GM23338 (cell line): ENCODE measurements at regions not wholly inside any gene's neighbourhood (a gene's known extent, or its start where the extent isn't known, plus 50 kb on each side); places are given as distances from the start of the nearest gene placed in this dataset.

ENCODE experiments used
- ATAC-seq: fragments of 200-7000 bp; cut with Tn5 transposase; 3 replicates; pipeline ENCODE4 v1.9.1; 2020
- DNase-seq: peaks from one replicate; pipeline ENCODE4 v3.0.0-alpha.2; 2015; ENCODE audit warnings: low spot score
- H2AFZ ChIP-seq: fragments of 200-600 bp; sonication (generic); 2 replicates; pipeline ENCODE4 v1.8.0; 2016; ENCODE audit warnings: antibody characterized with exemption, mild to moderate bottlenecking, moderate library complexity
- H3F3A ChIP-seq: fragments of 200-600 bp; sonication (generic); replicated peaks from 2 replicates; pipeline ENCODE4 v1.8.0; 2017; ENCODE audit warnings: antibody characterized with exemption, mixed run types, low read depth
- H3K27ac ChIP-seq: fragments of 200-600 bp; sonication (generic); 2 replicates; pipeline ENCODE4 v1.6.1; 2016; ENCODE audit warnings: low read depth
- H3K27me3 ChIP-seq: fragments of 200-600 bp; sonication (generic); 2 replicates; pipeline ENCODE4 v1.8.0; 2016; ENCODE audit warnings: mild to moderate bottlenecking, mixed run types, moderate library complexity; ENCODE audit not compliant: insufficient read depth
- H3K36me3 ChIP-seq: fragments of 200-600 bp; sonication (generic); 2 replicates; pipeline ENCODE4 v1.8.0; 2016; ENCODE audit warnings: mild to moderate bottlenecking; ENCODE audit not compliant: insufficient read depth
- H3K4me1 ChIP-seq: fragments of 200-600 bp; sonication (generic); 2 replicates; pipeline ENCODE4 v1.8.0; 2016; ENCODE audit warnings: mild to moderate bottlenecking, moderate library complexity; ENCODE audit not compliant: insufficient read depth
- H3K4me2 ChIP-seq: fragments of 200-600 bp; sonication (generic); 2 replicates; pipeline ENCODE4 v1.7.1; 2017; ENCODE audit warnings: mixed run types
- H3K4me3 ChIP-seq: fragments of 200-600 bp; sonication (generic); 2 replicates; pipeline ENCODE4 v1.6.1; 2016; ENCODE audit warnings: mixed run types
- H3K79me2 ChIP-seq: fragments of 200-600 bp; sonication (generic); replicated peaks from 2 replicates; pipeline ENCODE4 v1.8.0; 2017; ENCODE audit warnings: mild to moderate bottlenecking; ENCODE audit not compliant: insufficient read depth
- H3K9me2 ChIP-seq: fragments of 200-600 bp; sonication (generic); 2 replicates; pipeline ENCODE4 v1.8.0; 2017; ENCODE audit not compliant: insufficient read depth
- H4K20me1 ChIP-seq: fragments of 200-600 bp; sonication (generic); replicated peaks from 2 replicates; pipeline ENCODE4 v1.8.0; 2017; ENCODE audit warnings: mild to moderate bottlenecking; ENCODE audit not compliant: insufficient read depth
- H3K27ac Mint-ChIP-seq: 2 replicates; pipeline ENCODE4 v1.8.0; 2020; ENCODE audit warnings: inconsistent platforms, mild to moderate bottlenecking, moderate library complexity, mixed read lengths
- H3K27me3 Mint-ChIP-seq: 3 replicates; pipeline ENCODE4 v1.8.0; 2022; ENCODE audit warnings: low read depth, mild to moderate bottlenecking, moderate library complexity, mixed read lengths, inconsistent platforms; ENCODE audit not compliant: insufficient read depth, poor library complexity
- H3K36me3 Mint-ChIP-seq: 3 replicates; pipeline ENCODE4 v1.8.0; 2021; ENCODE audit warnings: low read depth, mild to moderate bottlenecking, inconsistent platforms, moderate library complexity, mixed read lengths
- H3K4me1 Mint-ChIP-seq: 3 replicates; pipeline ENCODE4 v1.8.0; 2020; ENCODE audit warnings: mild to moderate bottlenecking, inconsistent platforms, mixed read lengths
- H3K4me3 Mint-ChIP-seq: 3 replicates; pipeline ENCODE4 v1.8.0; 2021; ENCODE audit warnings: moderate library complexity, mild to moderate bottlenecking, inconsistent platforms, mixed read lengths
- H3K9me3 Mint-ChIP-seq: 3 replicates; pipeline ENCODE4 v1.8.0; 2020; ENCODE audit warnings: moderate library complexity, mild to moderate bottlenecking, inconsistent platforms, mixed read lengths
- CREB1 ChIP-seq: fragments of 250-450 bp; sonication (Bioruptor Pico); IDR thresholded peaks from 2 replicates; pipeline ENCODE4 v1.5.0; 2020; ENCODE audit warnings: low read depth, mild to moderate bottlenecking, moderate library complexity
- EZH2 ChIP-seq: fragments of 200-600 bp; sonication (generic); IDR thresholded peaks from one replicate; pipeline ENCODE4 v1.8.0; 2017; ENCODE audit warnings: antibody characterized with exemption, mild to moderate bottlenecking, low read depth; ENCODE audit not compliant: unreplicated experiment
- EZH2phosphoT487 ChIP-seq: fragments of 200-600 bp; sonication (generic); IDR thresholded peaks from one replicate; pipeline ENCODE4 v1.8.1; 2018; ENCODE audit warnings: antibody characterized with exemption; ENCODE audit not compliant: unreplicated experiment
- JUNB ChIP-seq: IDR thresholded peaks from one replicate; pipeline ENCODE4 v1.6.1; 2016; ENCODE audit warnings: antibody characterized with exemption; ENCODE audit not compliant: unreplicated experiment
- NANOG ChIP-seq: IDR thresholded peaks from 2 replicates; pipeline ENCODE4 v1.6.1; 2016; ENCODE audit warnings: antibody characterized with exemption, borderline replicate concordance
- POLR2AphosphoS5 ChIP-seq: IDR thresholded peaks from 2 replicates; pipeline ENCODE4 v1.6.1; 2016; ENCODE audit warnings: antibody characterized with exemption, low read depth
- STAT1 ChIP-seq: IDR thresholded peaks from one replicate; pipeline ENCODE4 v1.6.1; 2016; ENCODE audit warnings: antibody characterized with exemption; ENCODE audit not compliant: unreplicated experiment
- ZNF114 ChIP-seq: fragments of 250-450 bp; sonication (Bioruptor Pico); IDR thresholded peaks from 2 replicates; pipeline ENCODE4 v1.5.0; 2020; ENCODE audit warnings: mild to moderate bottlenecking, moderate library complexity
- ZNF331 ChIP-seq: fragments of 250-450 bp; sonication (Bioruptor Pico); IDR thresholded peaks from 2 replicates; pipeline ENCODE4 v1.5.0; 2020; ENCODE audit warnings: low read depth, mild to moderate bottlenecking, moderate library complexity
- TF ChIP-seq, protein P1 (sequence below): IDR thresholded peaks from one replicate; pipeline ENCODE4 v1.6.1; 2018; ENCODE audit warnings: antibody characterized with exemption; ENCODE audit not compliant: unreplicated experiment
- TF ChIP-seq, protein P2 (sequence below), 2 experiments: fragments of 200-600 bp in 1 of 2; sonication (generic) in 1 of 2; conservative IDR thresholded peaks; 2 replicates each; pipeline versions ENCODE4 v1.5.1 to v1.6.1; 2016 to 2017; ENCODE audit warnings: antibody characterized with exemption in 2 of 2, low read depth in 2 of 2, mild to moderate bottlenecking in 2 of 2, moderate library complexity in 1 of 2
- TF ChIP-seq, protein P3 (sequence below): IDR thresholded peaks from 2 replicates; pipeline ENCODE4 v1.6.1; 2016; ENCODE audit warnings: antibody characterized with exemption
- TF ChIP-seq, protein P4 (sequence below): fragments of 250-450 bp; sonication (Bioruptor Pico); IDR thresholded peaks from 2 replicates; pipeline ENCODE4 v1.5.0; 2020; ENCODE audit warnings: mild to moderate bottlenecking, moderate library complexity

DNA sequence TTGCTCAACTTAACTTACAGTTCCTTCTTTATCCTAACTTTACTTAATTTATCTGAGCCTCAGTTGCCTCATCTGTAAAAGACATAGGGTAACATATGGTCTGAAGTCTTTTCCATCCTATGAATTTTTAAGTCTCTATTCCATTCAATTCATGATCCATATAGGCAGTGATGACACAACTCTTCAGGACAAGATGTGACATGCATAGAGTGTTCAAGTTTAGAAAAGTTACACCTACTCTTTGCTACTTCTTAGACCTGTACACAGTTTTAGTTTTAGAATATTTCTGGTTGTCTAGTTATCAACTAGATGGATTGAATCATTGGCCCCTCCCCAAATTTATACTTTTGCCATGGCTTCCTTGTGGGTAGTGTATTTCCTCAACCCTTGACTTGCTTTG is 50.7 kb upstream of the ELL2 start:
- Mint-ChIP-seq H3K27me3 (no peaks in the 10 kb centered on the region), H3K27ac (no peak overlapping the region), H3K4me1 (no peaks in the 10 kb centered on the region), H3K36me3 (no peaks in the 10 kb centered on the region), H3K4me3 (no peak overlapping the region), H3K9me3 (no peaks in the 10 kb centered on the region)
- TF ChIP-seq, protein P1, sequence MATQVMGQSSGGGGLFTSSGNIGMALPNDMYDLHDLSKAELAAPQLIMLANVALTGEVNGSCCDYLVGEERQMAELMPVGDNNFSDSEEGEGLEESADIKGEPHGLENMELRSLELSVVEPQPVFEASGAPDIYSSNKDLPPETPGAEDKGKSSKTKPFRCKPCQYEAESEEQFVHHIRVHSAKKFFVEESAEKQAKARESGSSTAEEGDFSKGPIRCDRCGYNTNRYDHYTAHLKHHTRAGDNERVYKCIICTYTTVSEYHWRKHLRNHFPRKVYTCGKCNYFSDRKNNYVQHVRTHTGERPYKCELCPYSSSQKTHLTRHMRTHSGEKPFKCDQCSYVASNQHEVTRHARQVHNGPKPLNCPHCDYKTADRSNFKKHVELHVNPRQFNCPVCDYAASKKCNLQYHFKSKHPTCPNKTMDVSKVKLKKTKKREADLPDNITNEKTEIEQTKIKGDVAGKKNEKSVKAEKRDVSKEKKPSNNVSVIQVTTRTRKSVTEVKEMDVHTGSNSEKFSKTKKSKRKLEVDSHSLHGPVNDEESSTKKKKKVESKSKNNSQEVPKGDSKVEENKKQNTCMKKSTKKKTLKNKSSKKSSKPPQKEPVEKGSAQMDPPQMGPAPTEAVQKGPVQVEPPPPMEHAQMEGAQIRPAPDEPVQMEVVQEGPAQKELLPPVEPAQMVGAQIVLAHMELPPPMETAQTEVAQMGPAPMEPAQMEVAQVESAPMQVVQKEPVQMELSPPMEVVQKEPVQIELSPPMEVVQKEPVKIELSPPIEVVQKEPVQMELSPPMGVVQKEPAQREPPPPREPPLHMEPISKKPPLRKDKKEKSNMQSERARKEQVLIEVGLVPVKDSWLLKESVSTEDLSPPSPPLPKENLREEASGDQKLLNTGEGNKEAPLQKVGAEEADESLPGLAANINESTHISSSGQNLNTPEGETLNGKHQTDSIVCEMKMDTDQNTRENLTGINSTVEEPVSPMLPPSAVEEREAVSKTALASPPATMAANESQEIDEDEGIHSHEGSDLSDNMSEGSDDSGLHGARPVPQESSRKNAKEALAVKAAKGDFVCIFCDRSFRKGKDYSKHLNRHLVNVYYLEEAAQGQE: no peak
- TF ChIP-seq NANOG (no peak), ZNF331 (CRISPR knock-in tag) (no peak), EZH2phosphoT487 (no peak), POLR2AphosphoS5 (no peak), JUNB (no peak), STAT1 (no peak), CREB1 (no peak), EZH2 (no peak), ZNF114 (CRISPR knock-in tag) (no peak)
- TF ChIP-seq, protein P2, sequence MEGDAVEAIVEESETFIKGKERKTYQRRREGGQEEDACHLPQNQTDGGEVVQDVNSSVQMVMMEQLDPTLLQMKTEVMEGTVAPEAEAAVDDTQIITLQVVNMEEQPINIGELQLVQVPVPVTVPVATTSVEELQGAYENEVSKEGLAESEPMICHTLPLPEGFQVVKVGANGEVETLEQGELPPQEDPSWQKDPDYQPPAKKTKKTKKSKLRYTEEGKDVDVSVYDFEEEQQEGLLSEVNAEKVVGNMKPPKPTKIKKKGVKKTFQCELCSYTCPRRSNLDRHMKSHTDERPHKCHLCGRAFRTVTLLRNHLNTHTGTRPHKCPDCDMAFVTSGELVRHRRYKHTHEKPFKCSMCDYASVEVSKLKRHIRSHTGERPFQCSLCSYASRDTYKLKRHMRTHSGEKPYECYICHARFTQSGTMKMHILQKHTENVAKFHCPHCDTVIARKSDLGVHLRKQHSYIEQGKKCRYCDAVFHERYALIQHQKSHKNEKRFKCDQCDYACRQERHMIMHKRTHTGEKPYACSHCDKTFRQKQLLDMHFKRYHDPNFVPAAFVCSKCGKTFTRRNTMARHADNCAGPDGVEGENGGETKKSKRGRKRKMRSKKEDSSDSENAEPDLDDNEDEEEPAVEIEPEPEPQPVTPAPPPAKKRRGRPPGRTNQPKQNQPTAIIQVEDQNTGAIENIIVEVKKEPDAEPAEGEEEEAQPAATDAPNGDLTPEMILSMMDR (conservative IDR thresholded peaks at IDR 0.05; ENCODE audit: low read depth in 2 of 2): no peak
- TF ChIP-seq, protein P3, sequence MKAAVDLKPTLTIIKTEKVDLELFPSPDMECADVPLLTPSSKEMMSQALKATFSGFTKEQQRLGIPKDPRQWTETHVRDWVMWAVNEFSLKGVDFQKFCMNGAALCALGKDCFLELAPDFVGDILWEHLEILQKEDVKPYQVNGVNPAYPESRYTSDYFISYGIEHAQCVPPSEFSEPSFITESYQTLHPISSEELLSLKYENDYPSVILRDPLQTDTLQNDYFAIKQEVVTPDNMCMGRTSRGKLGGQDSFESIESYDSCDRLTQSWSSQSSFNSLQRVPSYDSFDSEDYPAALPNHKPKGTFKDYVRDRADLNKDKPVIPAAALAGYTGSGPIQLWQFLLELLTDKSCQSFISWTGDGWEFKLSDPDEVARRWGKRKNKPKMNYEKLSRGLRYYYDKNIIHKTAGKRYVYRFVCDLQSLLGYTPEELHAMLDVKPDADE: no peak
- TF ChIP-seq, protein P4, sequence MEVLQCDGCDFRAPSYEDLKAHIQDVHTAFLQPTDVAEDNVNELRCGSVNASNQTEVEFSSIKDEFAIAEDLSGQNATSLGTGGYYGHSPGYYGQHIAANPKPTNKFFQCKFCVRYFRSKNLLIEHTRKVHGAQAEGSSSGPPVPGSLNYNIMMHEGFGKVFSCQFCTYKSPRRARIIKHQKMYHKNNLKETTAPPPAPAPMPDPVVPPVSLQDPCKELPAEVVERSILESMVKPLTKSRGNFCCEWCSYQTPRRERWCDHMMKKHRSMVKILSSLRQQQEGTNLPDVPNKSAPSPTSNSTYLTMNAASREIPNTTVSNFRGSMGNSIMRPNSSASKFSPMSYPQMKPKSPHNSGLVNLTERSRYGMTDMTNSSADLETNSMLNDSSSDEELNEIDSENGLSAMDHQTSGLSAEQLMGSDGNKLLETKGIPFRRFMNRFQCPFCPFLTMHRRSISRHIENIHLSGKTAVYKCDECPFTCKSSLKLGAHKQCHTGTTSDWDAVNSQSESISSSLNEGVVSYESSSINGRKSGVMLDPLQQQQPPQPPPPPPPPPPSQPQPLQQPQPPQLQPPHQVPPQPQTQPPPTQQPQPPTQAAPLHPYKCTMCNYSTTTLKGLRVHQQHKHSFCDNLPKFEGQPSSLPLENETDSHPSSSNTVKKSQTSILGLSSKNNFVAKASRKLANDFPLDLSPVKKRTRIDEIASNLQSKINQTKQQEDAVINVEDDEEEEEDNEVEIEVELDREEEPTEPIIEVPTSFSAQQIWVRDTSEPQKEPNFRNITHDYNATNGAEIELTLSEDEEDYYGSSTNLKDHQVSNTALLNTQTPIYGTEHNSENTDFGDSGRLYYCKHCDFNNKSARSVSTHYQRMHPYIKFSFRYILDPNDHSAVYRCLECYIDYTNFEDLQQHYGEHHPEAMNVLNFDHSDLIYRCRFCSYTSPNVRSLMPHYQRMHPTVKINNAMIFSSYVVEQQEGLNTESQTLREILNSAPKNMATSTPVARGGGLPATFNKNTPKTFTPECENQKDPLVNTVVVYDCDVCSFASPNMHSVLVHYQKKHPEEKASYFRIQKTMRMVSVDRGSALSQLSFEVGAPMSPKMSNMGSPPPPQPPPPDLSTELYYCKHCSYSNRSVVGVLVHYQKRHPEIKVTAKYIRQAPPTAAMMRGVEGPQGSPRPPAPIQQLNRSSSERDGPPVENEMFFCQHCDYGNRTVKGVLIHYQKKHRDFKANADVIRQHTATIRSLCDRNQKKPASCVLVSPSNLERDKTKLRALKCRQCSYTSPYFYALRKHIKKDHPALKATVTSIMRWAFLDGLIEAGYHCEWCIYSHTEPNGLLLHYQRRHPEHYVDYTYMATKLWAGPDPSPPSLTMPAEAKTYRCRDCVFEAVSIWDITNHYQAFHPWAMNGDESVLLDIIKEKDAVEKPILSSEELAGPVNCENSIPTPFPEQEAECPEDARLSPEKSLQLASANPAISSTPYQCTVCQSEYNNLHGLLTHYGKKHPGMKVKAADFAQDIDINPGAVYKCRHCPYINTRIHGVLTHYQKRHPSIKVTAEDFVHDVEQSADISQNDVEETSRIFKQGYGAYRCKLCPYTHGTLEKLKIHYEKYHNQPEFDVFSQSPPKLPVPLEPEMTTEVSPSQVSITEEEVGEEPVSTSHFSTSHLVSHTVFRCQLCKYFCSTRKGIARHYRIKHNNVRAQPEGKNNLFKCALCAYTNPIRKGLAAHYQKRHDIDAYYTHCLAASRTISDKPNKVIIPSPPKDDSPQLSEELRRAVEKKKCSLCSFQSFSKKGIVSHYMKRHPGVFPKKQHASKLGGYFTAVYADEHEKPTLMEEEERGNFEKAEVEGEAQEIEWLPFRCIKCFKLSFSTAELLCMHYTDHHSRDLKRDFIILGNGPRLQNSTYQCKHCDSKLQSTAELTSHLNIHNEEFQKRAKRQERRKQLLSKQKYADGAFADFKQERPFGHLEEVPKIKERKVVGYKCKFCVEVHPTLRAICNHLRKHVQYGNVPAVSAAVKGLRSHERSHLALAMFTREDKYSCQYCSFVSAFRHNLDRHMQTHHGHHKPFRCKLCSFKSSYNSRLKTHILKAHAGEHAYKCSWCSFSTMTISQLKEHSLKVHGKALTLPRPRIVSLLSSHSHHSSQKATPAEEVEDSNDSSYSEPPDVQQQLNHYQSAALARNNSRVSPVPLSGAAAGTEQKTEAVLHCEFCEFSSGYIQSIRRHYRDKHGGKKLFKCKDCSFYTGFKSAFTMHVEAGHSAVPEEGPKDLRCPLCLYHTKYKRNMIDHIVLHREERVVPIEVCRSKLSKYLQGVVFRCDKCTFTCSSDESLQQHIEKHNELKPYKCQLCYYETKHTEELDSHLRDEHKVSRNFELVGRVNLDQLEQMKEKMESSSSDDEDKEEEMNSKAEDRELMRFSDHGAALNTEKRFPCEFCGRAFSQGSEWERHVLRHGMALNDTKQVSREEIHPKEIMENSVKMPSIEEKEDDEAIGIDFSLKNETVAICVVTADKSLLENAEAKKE (CRISPR knock-in tag): no peak
- Histone ChIP-seq H3K79me2 (no peaks in the 10 kb centered on the region), H3K27ac (no peak overlapping the region), H2AFZ (no peak overlapping the region), H3K36me3 (no peaks in the 10 kb centered on the region), H3K9me2 (no peaks in the 10 kb centered on the region), H3K4me1 (no peaks in the 10 kb centered on the region), H3K27me3 (no peaks in the 10 kb centered on the region), H3K4me3 (no peak overlapping the region), H3F3A (no peaks in the 10 kb centered on the region), H3K4me2 (no peak overlapping the region), H4K20me1 (no peaks in the 10 kb centered on the region)
- DNase-seq (no peak), ATAC-seq (no peak)
